NCI-H2029 treated with DMSO at 0.1 percent for 48 hours (cell line): ENCODE measurements at regions not wholly inside any gene's neighbourhood (a gene's known extent, or its start where the extent isn't known, plus 50 kb on each side); places are given as distances from the start of the nearest gene placed in this dataset.
"Not testable (repeated sequence)": the region's sequence is repeated elsewhere in the genome, so short reads cannot be mapped to it uniquely, and the experiment has no call there.

ENCODE experiments used
- DNase-seq: peaks from one replicate; lab custom pipeline; 2025; lab: John Stamatoyannopoulos, UW

- DNase-seq, result no peak
Measured at GRCh38 chr17:70934835-70935234, 765.5 kb downstream of the KCNJ2 start.

GRCh38 chr17:70936724-70937123 is 767.4 kb downstream of the KCNJ2 start:
- no peak for DNase-seq

- DNase-seq, result peak; percentile 51
Measured at GRCh38 chr17:70938336-70938735, 769.0 kb downstream of the KCNJ2 start.

- DNase-seq, result no peak
Measured at GRCh38 chr17:70945386-70945785, 776.1 kb downstream of the KCNJ2 start.

- no peak for DNase-seq
Measured at GRCh38 chr17:70947215-70947614, 777.9 kb downstream of the KCNJ2 start.

GRCh38 chr17:70947636-70948565 is 778.6 kb downstream of the KCNJ2 start:
- DNase-seq, result no peak

GRCh38 chr17:70953140-70953539 is 783.8 kb downstream of the KCNJ2 start:
- not testable (repeated sequence) for DNase-seq

- no peak for DNase-seq
Measured at GRCh38 chr17:70955441-70955840, 786.1 kb downstream of the KCNJ2 start.

GRCh38 chr17:70956726-70957125 is 787.4 kb downstream of the KCNJ2 start:
- no peak for DNase-seq

- no peak for DNase-seq
Measured at GRCh38 chr17:70961341-70961740, 792.0 kb downstream of the KCNJ2 start.

GRCh38 chr17:70968302-70968701 is 799.0 kb downstream of the KCNJ2 start:
- no peak for DNase-seq

- no peak for DNase-seq
Measured at GRCh38 chr17:70969521-70970034, 800.2 kb downstream of the KCNJ2 start.

- peak; percentile 1 for DNase-seq
Measured at GRCh38 chr17:70976447-70976846, 807.1 kb downstream of the KCNJ2 start.

- DNase-seq, result no peak
Measured at GRCh38 chr17:70984873-70985272, 815.5 kb downstream of the KCNJ2 start.

GRCh38 chr17:70987867-70988340 is 818.6 kb downstream of the KCNJ2 start:
- no peak for DNase-seq

- DNase-seq, result no peak
Measured at GRCh38 chr17:70988622-70989021, 819.3 kb downstream of the KCNJ2 start.

GRCh38 chr17:70989280-70989679 is 819.9 kb downstream of the KCNJ2 start:
- no peak for DNase-seq

- no peak for DNase-seq
Measured at GRCh38 chr17:70994194-70994593, 824.9 kb downstream of the KCNJ2 start.

GRCh38 chr17:70995997-70996396 is 826.7 kb downstream of the KCNJ2 start:
- no peak for DNase-seq

- no peak for DNase-seq
Measured at GRCh38 chr17:71003736-71004135, 834.4 kb downstream of the KCNJ2 start.

- no peak for DNase-seq
Measured at GRCh38 chr17:71004413-71004812, 835.1 kb downstream of the KCNJ2 start.

GRCh38 chr17:71011391-71011790 is 842.1 kb downstream of the KCNJ2 start:
- no peak for DNase-seq

GRCh38 chr17:71019699-71020098 is 850.4 kb downstream of the KCNJ2 start:
- no peak for DNase-seq
